Stimulated activated CD4-positive, alpha-beta T cell treated with anti-CD3 and anti-CD28 coated beads, Interleukin-2, amount 100 ng/mL, for 24 hours (primary cell): ENCODE measurements at regions not wholly inside any gene's neighbourhood (a gene's known extent, or its start where the extent isn't known, plus 50 kb on each side); places are given as distances from the start of the nearest gene placed in this dataset.
"Not testable (repeated sequence)": the region's sequence is repeated elsewhere in the genome, so short reads cannot be mapped to it uniquely, and the experiment has no call there.

Experiments
- DNase-seq, 2 donors: peaks; one replicate each; pipeline ENCODE4 v3.0.0-alpha.2; 2020

GRCh38 chr20:25774711-25775110, 78.1 kb upstream of the ZNF337 start:
- DNase-seq, result not testable (repeated sequence)

GRCh38 chr20:25774203-25774602, 77.5 kb upstream of the ZNF337 start:
- DNase-seq, result not testable (repeated sequence)

DNA sequence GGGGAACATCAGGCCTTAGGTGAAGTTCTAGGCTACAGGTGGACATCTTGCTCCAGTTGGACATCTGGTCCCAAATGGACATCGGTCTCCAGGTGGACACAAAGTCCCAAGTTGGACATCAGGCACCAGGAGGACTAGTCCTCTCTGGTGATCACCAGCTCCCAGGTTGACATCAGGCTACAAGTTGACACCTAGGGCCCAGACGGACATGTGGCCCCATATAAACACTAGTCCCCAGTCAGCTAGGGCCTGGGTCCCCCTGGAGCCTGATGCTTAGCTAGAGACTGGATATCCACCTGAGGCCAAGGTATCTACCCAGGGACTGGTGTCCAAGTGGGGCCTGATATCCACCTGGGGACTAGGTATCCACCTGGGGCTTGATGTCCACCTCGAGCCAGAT, 75.8 kb upstream of the ZNF337 start:
- DNase-seq, result not testable (repeated sequence)

- DNase-seq, result not testable (repeated sequence)
Observed at GRCh38 chr20:25771818-25772217, 75.2 kb upstream of the ZNF337 start.

DNA sequence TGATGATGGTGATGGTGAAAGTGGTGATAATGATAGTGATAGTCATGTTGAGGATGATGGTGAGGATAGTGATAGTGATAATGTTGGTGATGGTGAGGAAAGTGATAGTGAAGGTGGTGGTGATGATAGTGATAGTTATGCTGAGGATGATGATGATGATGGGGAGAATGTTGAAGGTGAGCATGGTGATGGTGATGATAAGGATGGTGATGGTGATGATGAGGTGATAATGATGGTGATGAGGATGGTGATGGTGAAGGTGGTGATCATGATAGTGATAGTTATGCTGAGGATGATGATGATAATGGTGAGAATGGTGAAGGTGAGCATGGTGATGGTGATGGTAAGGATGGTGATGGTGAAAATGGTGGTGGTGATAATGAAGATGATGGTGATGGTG, 64.9 kb upstream of the ZNF337 start:
- no peak for DNase-seq

- DNase-seq, result not testable (repeated sequence)
Observed at GRCh38 chr20:25761046-25761445, 64.4 kb upstream of the ZNF337 start.

DNA sequence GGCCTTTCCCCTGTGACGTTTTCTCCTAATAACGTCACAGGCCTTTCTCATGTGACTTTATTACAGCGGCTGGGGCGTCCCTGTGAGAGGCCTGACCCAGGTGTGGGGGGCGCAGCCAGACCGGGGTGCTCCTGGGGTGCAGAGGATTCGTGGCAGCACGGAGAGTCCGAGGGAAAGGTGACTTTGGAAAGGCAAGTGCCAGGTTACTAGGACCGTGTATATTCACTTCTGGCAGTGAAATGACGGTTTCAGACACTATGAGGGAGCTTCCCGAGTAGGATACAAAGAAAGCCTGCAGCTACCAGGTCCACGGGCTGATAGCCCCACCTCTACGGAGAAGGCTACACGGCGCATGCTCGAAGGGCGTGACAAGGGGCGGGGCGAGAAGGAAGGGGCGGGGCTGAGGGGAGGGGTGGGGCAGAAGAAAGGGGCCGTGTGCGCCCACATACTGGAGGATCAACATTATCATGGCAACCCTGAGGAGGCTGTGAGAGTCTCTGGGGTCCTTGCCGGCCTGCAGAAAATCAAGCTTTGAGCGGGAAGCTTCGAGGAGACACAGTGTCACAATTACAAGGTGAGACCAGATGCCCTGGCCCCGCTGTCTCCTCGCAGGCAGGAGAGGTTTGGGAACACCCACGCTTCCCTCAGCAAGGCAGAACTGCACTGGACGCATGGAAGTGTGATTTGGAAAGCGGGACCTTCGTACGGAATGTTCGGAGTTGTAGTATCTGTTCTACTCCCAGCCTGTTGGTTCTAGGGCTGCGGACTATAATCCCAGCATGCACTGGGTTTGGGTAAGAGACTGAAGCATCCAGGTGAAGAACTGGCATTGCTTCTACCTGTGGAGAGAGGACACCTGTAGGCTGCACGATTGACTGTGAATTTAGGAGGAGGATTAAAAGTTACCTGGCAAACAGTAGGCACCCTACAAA, 54.4 kb upstream of the ZNF337 start:
- peak; percentile 52 to 56 for DNase-seq

DNA sequence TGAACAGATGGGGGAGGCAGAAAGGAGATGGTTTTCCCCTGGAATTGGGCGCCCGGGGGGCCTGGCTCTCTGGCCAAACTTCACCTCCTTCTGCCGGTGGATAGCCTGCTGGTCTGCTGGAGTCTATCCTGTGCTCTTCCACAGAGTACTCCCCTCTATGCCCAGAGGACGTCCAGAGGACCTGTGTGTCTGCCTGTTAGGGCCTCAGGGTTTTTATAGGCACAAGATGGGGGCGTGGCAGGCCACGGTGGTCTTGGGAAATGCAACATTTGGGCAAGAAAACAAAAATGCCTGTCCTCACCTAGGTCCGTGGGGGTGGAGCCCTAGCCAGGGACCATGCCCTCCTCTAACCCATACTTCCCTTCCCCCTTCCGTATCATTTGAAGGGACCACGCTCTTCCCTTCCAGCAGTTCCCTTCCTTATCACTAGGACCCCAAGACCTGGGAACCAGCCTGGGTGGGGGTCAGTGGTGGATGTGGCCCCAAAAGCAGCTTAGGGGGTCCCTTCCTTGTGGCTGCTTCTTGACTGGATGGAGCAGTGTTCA, 53.6 kb upstream of the ZNF337 start:
- no peak for DNase-seq

GRCh38 chr20:25749649-25750048, 53.0 kb upstream of the ZNF337 start:
- DNase-seq, result no peak
